ENCODE measurements at regions not wholly inside any gene's neighbourhood (a gene's known extent, or its start where the extent isn't known, plus 50 kb on each side); places are given as distances from the start of the nearest gene placed in this dataset.

DNA sequence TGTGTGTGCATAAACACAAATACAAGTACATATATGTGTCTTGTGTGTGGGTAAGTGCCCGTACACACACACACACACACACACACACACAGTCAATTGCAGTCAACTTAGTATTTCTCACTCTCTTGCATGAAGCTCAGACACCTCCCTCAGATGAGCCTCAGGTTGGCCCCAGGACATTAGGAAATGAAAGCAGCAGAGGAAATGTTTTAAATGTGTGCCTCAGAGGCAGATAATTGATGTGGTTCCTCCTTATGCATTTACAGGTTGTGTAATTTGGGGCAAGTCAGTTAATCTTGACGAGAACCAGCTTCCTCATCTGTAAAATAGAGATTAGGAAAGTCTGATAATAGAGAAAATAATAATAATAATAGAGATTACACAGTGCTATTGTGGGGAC lies 814.0 kb upstream of the ID2 start:
- H2BK5ac ChIP-seq (ENCODE audit: insufficient read length, low read length): no peak overlapping the region
- Mint-ChIP-seq H3K9me3 (no peaks in the 10 kb centered on the region), H3K27ac (no peak overlapping the region), H3K4me3 (no peak overlapping the region), H3K36me3 (ENCODE audit: insufficient read depth in 1 of 3, low read depth in 3 of 3) (peaks cover 0 to 27% (median 5%) of the 10 kb centered on the region in 3 experiments; a peak in 5 of 7 replicates), H3K27me3 (ENCODE audit: low read depth) (no peaks in the 10 kb centered on the region), H3K4me1 (peaks cover 11 to 19% of the 10 kb centered on the region in 2 experiments)
- H3K18ac ChIP-seq (ENCODE audit: insufficient read length, low read depth, low read length): no peak overlapping the region
- no peaks in the 10 kb centered on the region for H3K9me3 ChIP-seq (ENCODE audit: control insufficient read depth, low read depth, low read length)
- no peak overlapping the region for H2BK120ac ChIP-seq (ENCODE audit: low read depth, low read length, poor library complexity, severe bottlenecking)
- no peak overlapping the region for H3K14ac ChIP-seq (ENCODE audit: insufficient read depth, low read length)
- H3K23me2 ChIP-seq (ENCODE audit: insufficient read length, low read depth, low read length, poor library complexity, severe bottlenecking): no peaks in the 10 kb centered on the region
- H3K4me1 ChIP-seq (ENCODE audit: insufficient read depth, low read length): peaks cover 8% of the 10 kb centered on the region; the same call in 1 of the 2 replicates
- H3K79me1 ChIP-seq (ENCODE audit: insufficient read depth, low read depth, low read length, poor library complexity, severe bottlenecking): peaks cover 5% of the 10 kb centered on the region
- no peak overlapping the region for H2AK5ac ChIP-seq (ENCODE audit: insufficient read length, low read length)
- H3K27me3 ChIP-seq (ENCODE audit: insufficient read depth, low read length): no peaks in the 10 kb centered on the region
- no peak overlapping the region for H4K91ac ChIP-seq (ENCODE audit: insufficient read length, low read depth, low read length)
- TF ChIP-seq, protein P1, sequence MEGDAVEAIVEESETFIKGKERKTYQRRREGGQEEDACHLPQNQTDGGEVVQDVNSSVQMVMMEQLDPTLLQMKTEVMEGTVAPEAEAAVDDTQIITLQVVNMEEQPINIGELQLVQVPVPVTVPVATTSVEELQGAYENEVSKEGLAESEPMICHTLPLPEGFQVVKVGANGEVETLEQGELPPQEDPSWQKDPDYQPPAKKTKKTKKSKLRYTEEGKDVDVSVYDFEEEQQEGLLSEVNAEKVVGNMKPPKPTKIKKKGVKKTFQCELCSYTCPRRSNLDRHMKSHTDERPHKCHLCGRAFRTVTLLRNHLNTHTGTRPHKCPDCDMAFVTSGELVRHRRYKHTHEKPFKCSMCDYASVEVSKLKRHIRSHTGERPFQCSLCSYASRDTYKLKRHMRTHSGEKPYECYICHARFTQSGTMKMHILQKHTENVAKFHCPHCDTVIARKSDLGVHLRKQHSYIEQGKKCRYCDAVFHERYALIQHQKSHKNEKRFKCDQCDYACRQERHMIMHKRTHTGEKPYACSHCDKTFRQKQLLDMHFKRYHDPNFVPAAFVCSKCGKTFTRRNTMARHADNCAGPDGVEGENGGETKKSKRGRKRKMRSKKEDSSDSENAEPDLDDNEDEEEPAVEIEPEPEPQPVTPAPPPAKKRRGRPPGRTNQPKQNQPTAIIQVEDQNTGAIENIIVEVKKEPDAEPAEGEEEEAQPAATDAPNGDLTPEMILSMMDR (conservative IDR thresholded peaks at IDR 0.05): no peak
- no peak overlapping the region for H3K27ac ChIP-seq (ENCODE audit: insufficient read length, low read depth, low read length)
- no peak overlapping the region for H3K56ac ChIP-seq (ENCODE audit: insufficient read length, low read depth, low read length)
- WGBS (ENCODE audit: extremely low coverage, insufficient read length, low lambda C conversion rate): no CpG with 5 or more reads among the region's 2 CpGs
- H4K5ac ChIP-seq (ENCODE audit: insufficient read length, low read depth, low read length): no peak overlapping the region
- no peak overlapping the region for H3T11ph ChIP-seq (ENCODE audit: low read length)
- H2AFZ ChIP-seq (ENCODE audit: low read length): no peak overlapping the region
- H4K8ac ChIP-seq (replicated peaks; ENCODE audit: insufficient read length, low read depth, low read length): no peak overlapping the region
- H2BK15ac ChIP-seq (ENCODE audit: low read depth, low read length): no peak overlapping the region
- H3K4me2 ChIP-seq (ENCODE audit: insufficient read depth, insufficient read length, low read length): no peak overlapping the region
- no peak overlapping the region for H3K9ac ChIP-seq (ENCODE audit: extremely low read depth, insufficient read length, low read length)
- no peak overlapping the region for H2BK12ac ChIP-seq (ENCODE audit: insufficient read length, low read depth, low read length)
- no peak overlapping the region for H3K4ac ChIP-seq (ENCODE audit: low read depth, low read length)
- peaks cover 6% of the 10 kb centered on the region; the same call in 1 of the 2 replicates for H3K79me2 ChIP-seq (ENCODE audit: insufficient read depth, low read length)
- H4K20me1 ChIP-seq (ENCODE audit: control insufficient read depth, insufficient read depth, insufficient read length): no peaks in the 10 kb centered on the region
- DNase-seq: no peak
- H2BK20ac ChIP-seq (ENCODE audit: low read depth, low read length, poor library complexity, severe bottlenecking): no peak overlapping the region
- no peak overlapping the region for H3K23ac ChIP-seq (ENCODE audit: insufficient read length, low read depth, low read length)

Data from H9 (cell line).